SU-DHL-6 (cell line): ENCODE measurements at regions not wholly inside any gene's neighbourhood (a gene's known extent, or its start where the extent isn't known, plus 50 kb on each side); places are given as distances from the start of the nearest gene placed in this dataset.

Source experiments
- H2AFZ ChIP-seq: fragments of 200-600 bp; sonication (generic); 2 replicates; pipeline ENCODE4 v1.6.1; 2014; ENCODE audit warnings: low read depth, mild to moderate bottlenecking, moderate library complexity, mixed read lengths, antibody characterized with exemption, low read length; ENCODE audit not compliant: severe bottlenecking
- H3F3A ChIP-seq: fragments of 200-600 bp; shearing (Covaris generic); 2 replicates; pipeline ENCODE4 v1.6.0; 2016; ENCODE audit warnings: antibody characterized with exemption, mild to moderate bottlenecking; ENCODE audit not compliant: insufficient read depth
- H3K27ac ChIP-seq: fragments of 200-600 bp; sonication (generic); 2 replicates; pipeline ENCODE4 v1.5.1; 2016; ENCODE audit warnings: low read depth, mild to moderate bottlenecking, low read length, moderate library complexity, mixed read lengths
- H3K27me3 ChIP-seq: fragments of 200-600 bp; sonication (generic), shearing (Covaris generic); 2 replicates; pipeline ENCODE4 v1.6.0; 2014; ENCODE audit warnings: mild to moderate bottlenecking, low read length
- H3K36me3 ChIP-seq: fragments of 200-600 bp; sonication (generic); 2 replicates; pipeline ENCODE4 v1.6.1; 2014; ENCODE audit warnings: mild to moderate bottlenecking, low read length, mixed read lengths
- H3K4me2 ChIP-seq: fragments of 300-600, 200-600 bp; shearing (Covaris generic), sonication (generic); 2 replicates; pipeline ENCODE4 v1.6.0; 2014; ENCODE audit warnings: low read length, low read depth, mild to moderate bottlenecking; ENCODE audit not compliant: poor library complexity, severe bottlenecking
- H3K4me3 ChIP-seq: fragments of 200-600 bp; sonication (generic); 2 replicates; pipeline ENCODE4 v1.5.1; 2014; ENCODE audit warnings: antibody characterized with exemption, low read length, mild to moderate bottlenecking, mixed read lengths; ENCODE audit not compliant: insufficient read depth, poor library complexity, severe bottlenecking
- H3K79me2 ChIP-seq: fragments of 200-600 bp; sonication (generic); 2 replicates; pipeline ENCODE4 v1.6.1; 2014; ENCODE audit warnings: mild to moderate bottlenecking, low read length, moderate library complexity; ENCODE audit not compliant: insufficient read depth
- H3K9ac ChIP-seq: fragments of 200-600 bp; sonication (generic); 2 replicates; pipeline ENCODE4 v1.7.0; 2014; ENCODE audit warnings: mild to moderate bottlenecking, low read length
- H3K9me2 ChIP-seq: fragments of 200-600 bp; sonication (generic); replicated peaks from 2 replicates; pipeline ENCODE4 v1.6.1; 2014; ENCODE audit warnings: low read length; ENCODE audit not compliant: insufficient read depth
- H3K9me3 ChIP-seq: fragments of 200-600 bp; sonication (generic); 2 replicates; pipeline ENCODE4 v1.6.1; 2014; ENCODE audit warnings: low read length, mixed read lengths; ENCODE audit not compliant: insufficient read depth
- H4K20me1 ChIP-seq: fragments of 200-600 bp; sonication (generic); 2 replicates; pipeline ENCODE4 v1.6.1; 2014; ENCODE audit warnings: low read depth, mild to moderate bottlenecking, antibody characterized with exemption, low read length, moderate library complexity, mixed read lengths
- EZH2phosphoT487 ChIP-seq: fragments of 200-600 bp; sonication (generic), shearing (Covaris generic); conservative IDR thresholded peaks from 2 replicates; pipeline ENCODE4 v1.6.1; 2018; ENCODE audit warnings: mild to moderate bottlenecking, antibody characterized with exemption, low read length, moderate library complexity, mixed read lengths
- TF ChIP-seq, protein P1 (sequence below): fragments of 200-600 bp; sonication (generic); IDR thresholded peaks from one replicate; pipeline ENCODE4 v1.5.1; 2017; ENCODE audit warnings: antibody characterized with exemption, mild to moderate bottlenecking, low read length, moderate library complexity; ENCODE audit not compliant: insufficient read depth, poor library complexity, severe bottlenecking

GRCh38 chr5:13553896-13554295 lies 390.6 kb downstream of the DNAH5 start:
- H2AFZ ChIP-seq: no peak overlapping the region
- no peaks in the 10 kb centered on the region for H3F3A ChIP-seq
- H3K9ac ChIP-seq: no peak overlapping the region
- no peak overlapping the region for H3K4me3 ChIP-seq
- no peaks in the 10 kb centered on the region for H3K79me2 ChIP-seq
- no peak overlapping the region for H3K4me2 ChIP-seq
- no peaks in the 10 kb centered on the region for H4K20me1 ChIP-seq
- H3K27me3 ChIP-seq: no peaks in the 10 kb centered on the region
- H3K27ac ChIP-seq: no peak overlapping the region
- no peaks in the 10 kb centered on the region for H3K9me2 ChIP-seq
- TF ChIP-seq, protein P1, sequence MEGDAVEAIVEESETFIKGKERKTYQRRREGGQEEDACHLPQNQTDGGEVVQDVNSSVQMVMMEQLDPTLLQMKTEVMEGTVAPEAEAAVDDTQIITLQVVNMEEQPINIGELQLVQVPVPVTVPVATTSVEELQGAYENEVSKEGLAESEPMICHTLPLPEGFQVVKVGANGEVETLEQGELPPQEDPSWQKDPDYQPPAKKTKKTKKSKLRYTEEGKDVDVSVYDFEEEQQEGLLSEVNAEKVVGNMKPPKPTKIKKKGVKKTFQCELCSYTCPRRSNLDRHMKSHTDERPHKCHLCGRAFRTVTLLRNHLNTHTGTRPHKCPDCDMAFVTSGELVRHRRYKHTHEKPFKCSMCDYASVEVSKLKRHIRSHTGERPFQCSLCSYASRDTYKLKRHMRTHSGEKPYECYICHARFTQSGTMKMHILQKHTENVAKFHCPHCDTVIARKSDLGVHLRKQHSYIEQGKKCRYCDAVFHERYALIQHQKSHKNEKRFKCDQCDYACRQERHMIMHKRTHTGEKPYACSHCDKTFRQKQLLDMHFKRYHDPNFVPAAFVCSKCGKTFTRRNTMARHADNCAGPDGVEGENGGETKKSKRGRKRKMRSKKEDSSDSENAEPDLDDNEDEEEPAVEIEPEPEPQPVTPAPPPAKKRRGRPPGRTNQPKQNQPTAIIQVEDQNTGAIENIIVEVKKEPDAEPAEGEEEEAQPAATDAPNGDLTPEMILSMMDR: no peak
- no peak for TF ChIP-seq EZH2phosphoT487
- no peaks in the 10 kb centered on the region; the same call in 1 of the 2 replicates for H3K9me3 ChIP-seq
- no peaks in the 10 kb centered on the region for H3K36me3 ChIP-seq

DNA sequence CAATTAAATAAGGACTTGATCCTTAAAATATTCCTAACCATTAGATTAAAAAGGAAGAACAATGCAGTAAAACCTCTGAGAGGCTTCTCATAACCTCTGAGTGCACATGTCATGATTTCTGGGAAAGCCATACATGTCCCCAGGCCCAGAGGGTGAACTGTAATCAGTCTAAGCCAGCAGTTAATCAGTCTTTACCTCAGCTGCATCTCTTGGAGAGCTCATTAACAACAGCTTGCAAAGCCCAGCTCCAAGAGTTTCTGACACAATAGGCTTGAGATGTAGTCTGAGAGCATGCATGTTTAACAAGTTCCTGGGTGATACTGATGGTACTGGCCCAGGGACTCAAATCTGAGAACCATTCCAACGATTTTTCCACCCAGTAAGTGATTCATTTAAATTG lies 392.1 kb downstream of the DNAH5 start:
- Histone ChIP-seq H3K4me2 (no peak overlapping the region), H3K27ac (no peak overlapping the region), H3K9ac (no peak overlapping the region), H3K27me3 (no peaks in the 10 kb centered on the region), H3F3A (no peaks in the 10 kb centered on the region), H2AFZ (no peak overlapping the region), H4K20me1 (no peaks in the 10 kb centered on the region), H3K4me3 (no peak overlapping the region), H3K36me3 (no peaks in the 10 kb centered on the region), H3K79me2 (no peaks in the 10 kb centered on the region), H3K9me3 (no peaks in the 10 kb centered on the region), H3K9me2 (no peaks in the 10 kb centered on the region)
- TF ChIP-seq, protein P1: no peak
- TF ChIP-seq EZH2phosphoT487: no peak

DNA sequence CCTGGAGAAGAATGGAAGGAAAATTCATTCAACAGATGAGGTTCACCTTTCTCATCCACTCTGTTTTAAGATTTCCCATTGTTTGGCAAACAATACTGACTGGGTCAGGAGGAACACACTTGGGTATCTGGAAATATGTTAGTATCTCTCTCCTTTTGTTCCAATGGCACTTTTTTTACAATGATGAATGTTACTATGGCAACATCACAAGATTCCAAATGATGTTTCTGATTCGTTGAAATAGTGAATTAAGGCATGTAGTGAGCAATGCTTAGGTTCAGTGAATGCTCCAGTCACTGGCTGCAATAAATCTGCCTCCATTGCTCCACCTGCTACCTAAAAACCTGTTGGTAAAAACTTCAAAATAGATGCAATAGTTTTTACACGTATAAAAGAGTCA lies 392.8 kb downstream of the DNAH5 start:
- Histone ChIP-seq H3K9me3 (no peaks in the 10 kb centered on the region), H3K79me2 (no peaks in the 10 kb centered on the region), H3K27me3 (no peaks in the 10 kb centered on the region), H2AFZ (no peak overlapping the region), H3K4me2 (no peak overlapping the region), H3K9ac (no peak overlapping the region), H3K36me3 (no peaks in the 10 kb centered on the region), H3K9me2 (no peaks in the 10 kb centered on the region), H3K4me3 (no peak overlapping the region), H3F3A (no peaks in the 10 kb centered on the region), H4K20me1 (no peaks in the 10 kb centered on the region), H3K27ac (no peak overlapping the region)
- TF ChIP-seq, protein P1: no peak
- TF ChIP-seq EZH2phosphoT487: no peak
